AG04449 (cell line): ENCODE measurements at regions not wholly inside any gene's neighbourhood (a gene's known extent, or its start where the extent isn't known, plus 50 kb on each side); places are given as distances from the start of the nearest gene placed in this dataset.

Experiments used
- CTCF ChIA-PET: fragments of 350-600 bp; formaldehyde crosslinking; extraction: SDS; loops from one replicate; lab custom pipeline; 2021; ENCODE audit warnings: antibody characterized with exemption; lab: Yijun Ruan, JAX
- POLR2A ChIA-PET: fragments of 400-600, 350-600 bp; formaldehyde crosslinking; extraction: SDS; loops from one replicate; lab custom pipeline; 2020; ENCODE audit warnings: antibody characterized with exemption, inconsistent platforms; lab: Yijun Ruan, JAX
- DNase-seq: peaks from one replicate; pipeline ENCODE4 v3.0.0-alpha.2; 2010; ENCODE audit warnings: low read depth, low spot score
- H3K4me3 ChIP-seq: 2 replicates; pipeline ENCODE4 v1.5.1; 2011; ENCODE audit warnings: low read depth, mild to moderate bottlenecking, control low read depth, low read length
- TF ChIP-seq, protein P1 (sequence below): IDR thresholded peaks from one replicate; pipeline ENCODE4 v1.5.1; 2011; ENCODE audit warnings: mild to moderate bottlenecking, moderate library complexity, low read length, control low read depth, inconsistent platforms; ENCODE audit not compliant: insufficient read depth; ENCODE audit errors: missing control alignments

- ChIA-PET POLR2A (no interaction called here), CTCF (no interaction called here)
- no peak for DNase-seq
- TF ChIP-seq, protein P1, sequence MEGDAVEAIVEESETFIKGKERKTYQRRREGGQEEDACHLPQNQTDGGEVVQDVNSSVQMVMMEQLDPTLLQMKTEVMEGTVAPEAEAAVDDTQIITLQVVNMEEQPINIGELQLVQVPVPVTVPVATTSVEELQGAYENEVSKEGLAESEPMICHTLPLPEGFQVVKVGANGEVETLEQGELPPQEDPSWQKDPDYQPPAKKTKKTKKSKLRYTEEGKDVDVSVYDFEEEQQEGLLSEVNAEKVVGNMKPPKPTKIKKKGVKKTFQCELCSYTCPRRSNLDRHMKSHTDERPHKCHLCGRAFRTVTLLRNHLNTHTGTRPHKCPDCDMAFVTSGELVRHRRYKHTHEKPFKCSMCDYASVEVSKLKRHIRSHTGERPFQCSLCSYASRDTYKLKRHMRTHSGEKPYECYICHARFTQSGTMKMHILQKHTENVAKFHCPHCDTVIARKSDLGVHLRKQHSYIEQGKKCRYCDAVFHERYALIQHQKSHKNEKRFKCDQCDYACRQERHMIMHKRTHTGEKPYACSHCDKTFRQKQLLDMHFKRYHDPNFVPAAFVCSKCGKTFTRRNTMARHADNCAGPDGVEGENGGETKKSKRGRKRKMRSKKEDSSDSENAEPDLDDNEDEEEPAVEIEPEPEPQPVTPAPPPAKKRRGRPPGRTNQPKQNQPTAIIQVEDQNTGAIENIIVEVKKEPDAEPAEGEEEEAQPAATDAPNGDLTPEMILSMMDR = no peak
- H3K4me3 ChIP-seq = no peak overlapping the region
These were observed 109.8 kb upstream of the GALNT13 start for GRCh38 chr2:153761936-153762335.

GRCh38 chr2:153766415-153766814, 105.3 kb upstream of the GALNT13 start:
- ChIA-PET POLR2A (no interaction called here), CTCF (no interaction called here)
- TF ChIP-seq, protein P1 = no peak
- DNase-seq = no peak
- H3K4me3 ChIP-seq = no peak overlapping the region

DNA sequence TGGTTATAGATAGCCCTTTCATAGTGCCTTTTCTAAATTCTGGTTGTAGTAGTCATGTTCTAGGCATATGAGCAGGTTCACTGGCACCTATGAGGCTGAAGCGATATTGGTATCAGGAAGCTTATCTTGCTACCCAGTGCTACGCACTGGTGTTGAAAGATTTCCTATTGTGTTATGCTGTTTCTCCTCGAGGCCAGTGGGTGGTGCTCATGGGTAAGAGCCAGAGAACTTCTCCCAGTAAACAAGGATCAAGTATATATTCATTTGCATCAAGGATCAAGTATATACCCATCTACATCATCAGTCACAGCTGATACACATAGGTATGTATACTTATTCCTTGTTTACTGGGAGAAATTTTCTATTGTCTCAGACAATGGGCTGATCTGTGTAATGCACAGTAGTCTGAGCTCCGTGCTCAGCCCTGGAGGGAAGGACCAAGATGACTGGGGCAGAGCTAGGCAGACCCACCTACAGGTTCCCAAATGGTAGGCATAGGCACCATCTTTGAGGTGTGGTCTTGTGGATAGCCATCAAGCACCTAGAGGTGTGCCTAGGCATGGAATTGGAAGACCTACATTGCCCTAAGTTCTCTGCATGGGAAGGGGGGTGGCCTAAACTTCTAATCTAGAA, 101.2 kb upstream of the GALNT13 start:
- no peak for DNase-seq
- CTCF ChIA-PET = no interaction called here

DNA sequence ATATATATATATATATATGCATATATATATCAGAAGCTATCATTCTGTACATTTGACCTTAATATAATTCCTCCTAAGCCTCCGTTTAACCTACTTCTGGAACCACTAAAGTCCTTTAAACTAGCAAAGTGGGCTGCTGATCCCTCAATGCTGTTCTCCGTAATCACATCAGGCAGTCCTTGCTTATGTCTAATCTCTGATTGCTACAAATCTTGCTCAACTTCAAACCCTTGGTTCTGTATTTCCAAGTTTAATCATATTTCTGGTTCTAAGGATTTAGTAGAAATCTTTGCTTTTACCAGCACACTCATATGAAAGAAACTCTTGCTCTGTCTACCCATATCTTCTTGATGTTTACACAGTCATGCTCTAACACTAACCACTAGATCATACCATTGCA, 91.5 kb upstream of the GALNT13 start:
- TF ChIP-seq, protein P1 = no peak
- DNase-seq = no peak
- POLR2A ChIA-PET = no interaction called here
- CTCF ChIA-PET = no interaction called here
- no peak overlapping the region for H3K4me3 ChIP-seq

More for the DNA sequence above, 101.2 kb upstream of the GALNT13 start:
- H3K4me3 ChIP-seq = no peak overlapping the region
- TF ChIP-seq, protein P1 = no peak
- POLR2A ChIA-PET = no interaction called here

- CTCF ChIA-PET = no interaction called here
- TF ChIP-seq, protein P1 = no peak
- no peak overlapping the region for H3K4me3 ChIP-seq
- no peak for DNase-seq
- POLR2A ChIA-PET = no interaction called here
These were observed 85.7 kb upstream of the GALNT13 start for GRCh38 chr2:153786016-153786415.

DNA sequence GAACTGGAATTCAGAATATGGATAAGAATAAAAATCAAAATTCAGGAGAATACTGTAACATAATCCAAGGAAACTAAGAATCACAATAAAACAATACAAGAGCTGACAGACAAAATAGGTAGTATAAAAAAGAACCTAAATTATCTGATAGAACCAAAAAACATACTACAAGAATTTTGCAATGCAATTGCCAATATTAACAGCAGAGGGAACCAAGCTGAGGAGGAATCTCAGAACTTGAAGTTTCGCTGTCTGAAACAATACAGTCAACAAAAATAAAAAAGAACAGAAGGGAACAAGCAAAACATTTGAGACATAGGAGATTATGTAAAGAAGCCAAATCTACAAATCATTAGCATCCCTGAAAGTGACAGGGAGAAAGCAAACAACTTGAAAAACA, 84.1 kb upstream of the GALNT13 start:
- POLR2A ChIA-PET = no interaction called here
- CTCF ChIA-PET = no interaction called here

More for the DNA sequence above, 84.1 kb upstream of the GALNT13 start:
- no peak for DNase-seq
- no peak overlapping the region for H3K4me3 ChIP-seq
- TF ChIP-seq, protein P1 = no peak
